ENCODE measurements at regions not wholly inside any gene's neighbourhood (a gene's known extent, or its start where the extent isn't known, plus 50 kb on each side); places are given as distances from the start of the nearest gene placed in this dataset.

DNA sequence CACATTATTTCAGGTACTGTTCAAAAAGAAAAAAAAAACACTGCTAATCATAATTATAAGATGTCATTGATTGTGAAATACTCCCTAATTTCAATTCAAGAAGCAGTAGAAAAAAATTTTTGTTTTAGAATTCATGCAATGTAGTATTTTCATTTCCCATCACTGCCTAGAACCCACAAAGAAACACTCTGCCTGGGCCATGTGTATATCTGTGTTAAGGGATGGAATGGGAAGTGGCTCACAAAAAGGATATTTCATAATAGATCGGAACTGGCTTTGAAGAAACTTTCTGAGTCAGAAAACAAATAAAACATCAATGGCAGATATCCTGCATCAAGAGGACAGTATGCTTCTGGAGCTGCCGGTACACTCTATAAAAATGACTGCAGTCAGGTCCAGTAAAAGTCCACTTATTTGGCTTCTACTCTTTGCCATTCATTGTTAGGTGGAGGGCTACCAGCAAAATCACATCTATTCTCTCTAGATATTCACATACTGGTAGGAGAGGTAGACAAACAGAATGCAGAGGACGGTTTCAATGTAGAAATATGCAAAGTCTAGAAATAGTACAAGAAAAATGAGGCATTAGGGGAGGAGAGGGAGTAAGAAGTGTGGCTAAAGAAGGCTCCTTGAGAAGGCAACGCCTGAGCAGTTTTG, 135.0 kb upstream of the TNFAIP3 start:
- Histone ChIP-seq H3K27ac (ENCODE audit: low read depth, low read length) (peak overlapping the region; percentile 97), H3K4me3 (ENCODE audit: low read depth, low read length) (peak overlapping the region; percentile 17; the same call in 1 of the 2 replicates), H3K36me3 (ENCODE audit: insufficient read depth, low read length) (no peaks in the 10 kb centered on the region), H3K79me2 (ENCODE audit: control insufficient read depth, insufficient read depth, low read length, unreplicated experiment) (no peaks in the 10 kb centered on the region), H2AFZ (ENCODE audit: low read length, unreplicated experiment) (peak overlapping the region; percentile 35), H3K27me3 (ENCODE audit: insufficient read depth, low read length) (no peaks in the 10 kb centered on the region), H3K4me1 (ENCODE audit: control insufficient read depth, insufficient read depth, low read length, unreplicated experiment) (peaks cover 72% of the 10 kb centered on the region)

DNA sequence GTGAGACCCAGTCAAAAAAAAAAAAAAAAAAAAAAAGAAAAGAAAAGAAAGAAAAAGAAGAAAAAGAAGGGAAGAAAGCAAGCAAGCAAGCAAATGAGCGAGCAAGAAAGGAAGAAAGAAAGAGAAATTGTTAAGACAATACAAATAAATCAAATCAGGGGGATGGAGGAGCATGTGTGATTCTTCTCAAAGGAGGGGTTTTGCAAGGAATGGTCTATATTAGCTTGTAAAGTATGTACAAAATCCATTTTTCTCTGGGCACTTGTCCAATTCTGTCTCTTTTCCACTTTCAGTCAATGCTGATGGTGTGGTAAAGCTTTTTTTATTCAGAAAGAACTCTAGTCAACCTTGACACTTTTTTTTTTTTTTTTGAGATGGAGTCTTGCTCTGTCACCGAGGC, 133.7 kb upstream of the TNFAIP3 start:
- Histone ChIP-seq H3K27me3 (ENCODE audit: insufficient read depth, low read length) (no peaks in the 10 kb centered on the region), H3K4me1 (ENCODE audit: control insufficient read depth, insufficient read depth, low read length, unreplicated experiment) (peaks cover 76% of the 10 kb centered on the region), H3K27ac (ENCODE audit: low read depth, low read length) (no peak overlapping the region), H2AFZ (ENCODE audit: low read length, unreplicated experiment) (no peak overlapping the region), H3K79me2 (ENCODE audit: control insufficient read depth, insufficient read depth, low read length, unreplicated experiment) (no peaks in the 10 kb centered on the region), H3K36me3 (ENCODE audit: insufficient read depth, low read length) (no peaks in the 10 kb centered on the region), H3K4me3 (ENCODE audit: low read depth, low read length) (no peak overlapping the region)

DNA sequence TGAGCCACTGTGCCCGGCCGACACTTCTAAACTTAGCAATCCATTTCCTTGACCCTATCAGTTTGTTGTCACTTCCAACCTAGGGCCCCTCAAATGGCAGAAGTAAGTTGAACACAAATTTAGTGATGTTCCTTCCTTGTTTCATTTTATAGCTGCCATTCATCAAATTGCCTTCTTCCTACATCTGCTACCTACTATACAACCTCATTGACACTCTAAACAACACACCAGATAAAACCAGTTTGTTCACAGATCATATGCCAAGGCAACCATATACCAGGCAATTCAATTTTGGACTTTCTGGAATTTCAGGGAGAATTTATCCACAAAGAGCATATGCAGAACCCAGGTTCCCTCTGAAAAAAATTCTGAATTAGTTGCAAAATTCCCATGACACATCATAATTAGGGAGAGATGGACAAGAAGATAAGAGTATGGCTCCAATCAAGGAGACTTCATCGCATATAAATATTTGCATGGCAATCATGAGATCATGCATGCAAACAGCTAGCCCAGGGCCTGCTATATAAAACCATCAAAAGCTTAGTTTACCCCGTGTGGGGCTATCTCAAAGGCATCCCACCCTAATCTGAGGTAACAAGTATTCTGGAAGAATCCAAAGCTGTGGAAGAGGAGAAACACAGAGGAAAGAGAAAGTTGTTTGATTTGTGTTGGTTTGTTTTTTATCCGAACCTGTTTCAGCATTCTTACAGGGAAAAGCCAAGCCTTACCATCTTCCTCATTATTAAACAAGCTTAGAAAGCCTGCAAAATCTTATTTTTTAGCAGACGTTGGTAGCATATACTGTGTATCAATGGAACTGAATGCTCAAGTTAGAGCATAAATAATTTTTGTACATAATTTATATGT, 132.8 kb upstream of the TNFAIP3 start:
- no peaks in the 10 kb centered on the region for H3K79me2 ChIP-seq (ENCODE audit: control insufficient read depth, insufficient read depth, low read length, unreplicated experiment)
- H3K4me3 ChIP-seq (ENCODE audit: low read depth, low read length) = no peak overlapping the region
- H3K27ac ChIP-seq (ENCODE audit: low read depth, low read length) = peak overlapping the region; percentile 44; the same call in 1 of the 2 replicates
- no peaks in the 10 kb centered on the region for H3K27me3 ChIP-seq (ENCODE audit: insufficient read depth, low read length)
- no peak overlapping the region for H2AFZ ChIP-seq (ENCODE audit: low read length, unreplicated experiment)
- peaks cover 74% of the 10 kb centered on the region for H3K4me1 ChIP-seq (ENCODE audit: control insufficient read depth, insufficient read depth, low read length, unreplicated experiment)
- no peaks in the 10 kb centered on the region for H3K36me3 ChIP-seq (ENCODE audit: insufficient read depth, low read length)

GRCh38 chr6:137734875-137735182, 132.2 kb upstream of the TNFAIP3 start:
- no peaks in the 10 kb centered on the region for H3K79me2 ChIP-seq (ENCODE audit: control insufficient read depth, insufficient read depth, low read length, unreplicated experiment)
- H2AFZ ChIP-seq (ENCODE audit: low read length, unreplicated experiment) = no peak overlapping the region
- H3K36me3 ChIP-seq (ENCODE audit: insufficient read depth, low read length) = no peaks in the 10 kb centered on the region
- H3K27ac ChIP-seq (ENCODE audit: low read depth, low read length) = peak overlapping the region; percentile 55; the same call in 1 of the 2 replicates
- H3K27me3 ChIP-seq (ENCODE audit: insufficient read depth, low read length) = no peaks in the 10 kb centered on the region
- H3K4me3 ChIP-seq (ENCODE audit: low read depth, low read length) = no peak overlapping the region
- H3K4me1 ChIP-seq (ENCODE audit: control insufficient read depth, insufficient read depth, low read length, unreplicated experiment) = peaks cover 68% of the 10 kb centered on the region

GRCh38 chr6:137736048-137736818, 130.8 kb upstream of the TNFAIP3 start:
- H3K4me1 ChIP-seq (ENCODE audit: control insufficient read depth, insufficient read depth, low read length, unreplicated experiment) = peaks cover 54% of the 10 kb centered on the region
- no peak overlapping the region for H3K4me3 ChIP-seq (ENCODE audit: low read depth, low read length)
- peak overlapping the region; percentile 85; the same call in 1 of the 2 replicates for H3K27ac ChIP-seq (ENCODE audit: low read depth, low read length)

DNA sequence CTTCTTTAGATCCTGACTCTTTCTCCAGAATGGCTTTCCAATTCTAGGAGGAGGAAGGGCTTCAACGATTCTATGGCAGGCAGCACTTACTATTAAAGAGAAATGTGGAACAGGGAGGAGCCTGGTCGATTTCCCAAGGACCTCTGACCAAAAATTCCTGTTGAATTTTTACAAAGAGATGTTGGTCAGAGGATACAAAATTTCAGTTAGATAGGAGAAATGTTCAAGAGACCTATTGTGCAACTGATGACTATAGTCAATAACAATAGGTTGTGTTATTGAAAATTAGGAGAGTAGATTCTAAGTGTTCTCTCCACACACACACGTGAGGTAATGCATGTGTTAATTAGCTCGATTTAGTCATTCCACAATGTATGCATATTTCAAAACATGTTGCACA, 130.1 kb upstream of the TNFAIP3 start:
- H3K4me3 ChIP-seq (ENCODE audit: low read depth, low read length) = no peak overlapping the region
- no peaks in the 10 kb centered on the region for H3K36me3 ChIP-seq (ENCODE audit: insufficient read depth, low read length)
- no peak overlapping the region for H2AFZ ChIP-seq (ENCODE audit: low read length, unreplicated experiment)
- no peaks in the 10 kb centered on the region for H3K27me3 ChIP-seq (ENCODE audit: insufficient read depth, low read length)
- no peaks in the 10 kb centered on the region for H3K79me2 ChIP-seq (ENCODE audit: control insufficient read depth, insufficient read depth, low read length, unreplicated experiment)
- peak overlapping the region; percentile 85 for H3K27ac ChIP-seq (ENCODE audit: low read depth, low read length)
- H3K4me1 ChIP-seq (ENCODE audit: control insufficient read depth, insufficient read depth, low read length, unreplicated experiment) = peaks cover 47% of the 10 kb centered on the region

More at GRCh38 chr6:137736048-137736818, 130.8 kb upstream of the TNFAIP3 start:
- Histone ChIP-seq H3K27me3 (ENCODE audit: insufficient read depth, low read length) (no peaks in the 10 kb centered on the region), H3K79me2 (ENCODE audit: control insufficient read depth, insufficient read depth, low read length, unreplicated experiment) (no peaks in the 10 kb centered on the region), H2AFZ (ENCODE audit: low read length, unreplicated experiment) (no peak overlapping the region), H3K36me3 (ENCODE audit: insufficient read depth, low read length) (no peaks in the 10 kb centered on the region)

DNA sequence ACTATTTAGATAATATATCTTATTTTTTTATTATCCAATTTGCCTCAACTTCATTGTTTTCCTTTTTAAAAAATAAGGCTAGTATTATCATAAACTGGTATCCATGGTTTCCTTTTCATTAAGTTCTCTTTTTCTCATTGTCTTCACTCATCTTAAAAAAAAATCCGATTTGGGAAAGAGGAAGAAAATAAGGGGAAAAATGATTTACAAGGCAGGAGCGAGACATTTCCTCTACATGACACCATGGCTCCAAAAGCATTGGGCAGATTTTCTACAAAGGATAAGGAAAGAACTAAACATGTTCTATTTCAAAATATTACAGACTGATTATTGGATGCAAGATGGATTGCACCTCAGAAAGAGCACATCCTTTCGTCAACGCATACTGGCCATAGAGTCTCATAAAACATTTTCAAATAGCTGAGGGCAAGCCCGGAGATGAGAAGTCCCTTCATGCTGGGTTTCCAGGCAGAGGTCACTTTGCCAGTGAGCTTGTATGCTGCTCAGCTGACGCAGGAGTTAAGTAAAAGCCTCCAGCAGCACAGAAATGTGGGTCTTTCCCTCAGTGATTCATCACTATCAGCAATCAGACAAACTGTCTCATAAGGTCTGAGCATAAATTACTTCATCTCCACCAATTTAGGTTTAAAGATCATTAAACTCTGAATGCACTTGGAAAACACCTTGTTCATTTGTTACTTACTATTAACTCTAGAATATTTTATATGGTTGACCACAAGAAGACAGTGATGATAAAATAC, 129.0 kb upstream of the TNFAIP3 start:
- no peaks in the 10 kb centered on the region for H3K27me3 ChIP-seq (ENCODE audit: insufficient read depth, low read length)
- no peak overlapping the region for H3K4me3 ChIP-seq (ENCODE audit: low read depth, low read length)
- H3K79me2 ChIP-seq (ENCODE audit: control insufficient read depth, insufficient read depth, low read length, unreplicated experiment) = no peaks in the 10 kb centered on the region
- no peaks in the 10 kb centered on the region for H3K36me3 ChIP-seq (ENCODE audit: insufficient read depth, low read length)
- H2AFZ ChIP-seq (ENCODE audit: low read length, unreplicated experiment) = no peak overlapping the region
- peaks cover 37% of the 10 kb centered on the region for H3K4me1 ChIP-seq (ENCODE audit: control insufficient read depth, insufficient read depth, low read length, unreplicated experiment)
- peak overlapping the region; percentile 85 for H3K27ac ChIP-seq (ENCODE audit: low read depth, low read length)

- Histone ChIP-seq H2AFZ (ENCODE audit: low read length, unreplicated experiment) (no peak overlapping the region), H3K4me1 (ENCODE audit: control insufficient read depth, insufficient read depth, low read length, unreplicated experiment) (peaks cover 42% of the 10 kb centered on the region), H3K79me2 (ENCODE audit: control insufficient read depth, insufficient read depth, low read length, unreplicated experiment) (no peaks in the 10 kb centered on the region), H3K36me3 (ENCODE audit: insufficient read depth, low read length) (no peaks in the 10 kb centered on the region), H3K27ac (ENCODE audit: low read depth, low read length) (peak overlapping the region; percentile 85), H3K27me3 (ENCODE audit: insufficient read depth, low read length) (no peaks in the 10 kb centered on the region), H3K4me3 (ENCODE audit: low read depth, low read length) (no peak overlapping the region)
These were observed 128.0 kb upstream of the TNFAIP3 start for GRCh38 chr6:137738931-137739504.

GRCh38 chr6:137739544-137739943, 127.5 kb upstream of the TNFAIP3 start:
- H3K79me2 ChIP-seq (ENCODE audit: control insufficient read depth, insufficient read depth, low read length, unreplicated experiment) = no peaks in the 10 kb centered on the region
- no peak overlapping the region for H2AFZ ChIP-seq (ENCODE audit: low read length, unreplicated experiment)
- no peaks in the 10 kb centered on the region for H3K36me3 ChIP-seq (ENCODE audit: insufficient read depth, low read length)
- H3K4me1 ChIP-seq (ENCODE audit: control insufficient read depth, insufficient read depth, low read length, unreplicated experiment) = peaks cover 42% of the 10 kb centered on the region
- H3K27me3 ChIP-seq (ENCODE audit: insufficient read depth, low read length) = no peaks in the 10 kb centered on the region
- no peak overlapping the region for H3K27ac ChIP-seq (ENCODE audit: low read depth, low read length)
- H3K4me3 ChIP-seq (ENCODE audit: low read depth, low read length) = no peak overlapping the region

All from ACC112 (cell line).